ENCODE measurements at regions not wholly inside any gene's neighbourhood (a gene's known extent, or its start where the extent isn't known, plus 50 kb on each side); places are given as distances from the start of the nearest gene placed in this dataset.

DNA sequence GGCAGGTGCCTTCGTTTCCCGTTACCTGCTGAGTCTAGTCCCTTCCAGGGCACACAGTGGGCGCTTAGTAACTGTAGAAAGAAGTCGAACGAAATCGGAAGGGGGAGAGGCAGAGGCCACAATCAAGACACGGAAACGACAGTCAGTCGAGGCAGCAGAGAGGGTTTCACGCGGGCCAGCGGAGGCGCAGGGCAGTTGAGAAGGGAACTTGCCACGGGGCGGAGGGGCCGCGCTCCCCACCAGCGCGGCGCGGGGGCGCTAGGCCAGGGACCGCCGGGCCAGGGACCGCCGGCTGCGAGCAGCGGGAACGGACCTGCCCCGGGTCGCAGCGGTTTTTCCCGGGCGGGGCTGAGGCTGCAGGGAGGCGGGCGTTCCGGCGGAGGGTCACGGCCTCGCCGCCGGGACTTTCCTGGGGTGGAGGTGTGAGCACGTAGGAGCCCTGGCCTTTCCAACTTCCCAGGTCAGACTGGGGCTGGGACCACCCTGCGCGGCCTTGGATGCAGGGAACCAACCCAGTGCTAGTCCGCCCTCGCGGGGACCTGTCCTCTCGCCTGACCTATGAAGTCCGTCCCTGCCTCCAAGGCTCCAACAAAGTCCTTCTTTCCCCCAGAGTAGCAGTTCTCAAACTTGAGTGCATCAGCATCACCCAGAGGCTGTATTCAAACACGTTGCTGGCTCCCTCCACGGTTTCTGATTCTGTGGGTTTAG, 150.1 kb upstream of the FGGY start:
- H3K36me3 ChIP-seq (ENCODE audit: control insufficient read depth, insufficient read depth, low read length) = no peaks in the 10 kb centered on the region
- peak overlapping the region; percentile 26 for H3K4me3 ChIP-seq (ENCODE audit: low read depth, low read length)
- no peaks in the 10 kb centered on the region for H3K27me3 ChIP-seq (ENCODE audit: control insufficient read depth, insufficient read depth, low read length)
- DNase-seq (ENCODE audit: low read depth) = no peak
- TF ChIP-seq, protein P1, sequence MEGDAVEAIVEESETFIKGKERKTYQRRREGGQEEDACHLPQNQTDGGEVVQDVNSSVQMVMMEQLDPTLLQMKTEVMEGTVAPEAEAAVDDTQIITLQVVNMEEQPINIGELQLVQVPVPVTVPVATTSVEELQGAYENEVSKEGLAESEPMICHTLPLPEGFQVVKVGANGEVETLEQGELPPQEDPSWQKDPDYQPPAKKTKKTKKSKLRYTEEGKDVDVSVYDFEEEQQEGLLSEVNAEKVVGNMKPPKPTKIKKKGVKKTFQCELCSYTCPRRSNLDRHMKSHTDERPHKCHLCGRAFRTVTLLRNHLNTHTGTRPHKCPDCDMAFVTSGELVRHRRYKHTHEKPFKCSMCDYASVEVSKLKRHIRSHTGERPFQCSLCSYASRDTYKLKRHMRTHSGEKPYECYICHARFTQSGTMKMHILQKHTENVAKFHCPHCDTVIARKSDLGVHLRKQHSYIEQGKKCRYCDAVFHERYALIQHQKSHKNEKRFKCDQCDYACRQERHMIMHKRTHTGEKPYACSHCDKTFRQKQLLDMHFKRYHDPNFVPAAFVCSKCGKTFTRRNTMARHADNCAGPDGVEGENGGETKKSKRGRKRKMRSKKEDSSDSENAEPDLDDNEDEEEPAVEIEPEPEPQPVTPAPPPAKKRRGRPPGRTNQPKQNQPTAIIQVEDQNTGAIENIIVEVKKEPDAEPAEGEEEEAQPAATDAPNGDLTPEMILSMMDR (IDR thresholded peaks at IDR 0.05; ENCODE audit: insufficient read depth, low read length, poor library complexity, severe bottlenecking) = peak; percentile 4

DNA sequence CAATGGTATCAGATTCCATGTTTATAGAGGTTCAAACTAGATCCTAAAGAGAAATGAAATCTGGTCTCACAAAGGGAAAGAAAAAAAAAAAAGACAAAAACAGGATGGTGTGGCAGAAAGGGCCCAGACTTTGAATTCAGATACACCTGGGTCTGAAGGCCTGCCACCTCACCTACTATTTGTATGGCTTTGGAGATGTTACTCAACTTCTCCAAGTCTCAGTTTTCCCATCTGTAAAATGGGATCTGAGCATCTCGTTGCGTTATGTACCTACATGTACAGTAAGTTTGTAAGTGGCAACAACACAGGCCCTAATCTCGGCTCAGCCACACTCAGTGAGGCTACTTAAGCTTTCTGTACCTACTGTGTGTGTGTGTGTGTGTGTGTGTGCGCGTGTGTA, 147.5 kb upstream of the FGGY start:
- H3K27me3 ChIP-seq (ENCODE audit: control insufficient read depth, insufficient read depth, low read length) = no peaks in the 10 kb centered on the region
- no peak overlapping the region for H3K4me3 ChIP-seq (ENCODE audit: low read depth, low read length)
- no peak for DNase-seq (ENCODE audit: low read depth)
- TF ChIP-seq, protein P1 (IDR thresholded peaks at IDR 0.05; ENCODE audit: insufficient read depth, low read length, poor library complexity, severe bottlenecking) = no peak
- H3K36me3 ChIP-seq (ENCODE audit: control insufficient read depth, insufficient read depth, low read length) = no peaks in the 10 kb centered on the region

DNA sequence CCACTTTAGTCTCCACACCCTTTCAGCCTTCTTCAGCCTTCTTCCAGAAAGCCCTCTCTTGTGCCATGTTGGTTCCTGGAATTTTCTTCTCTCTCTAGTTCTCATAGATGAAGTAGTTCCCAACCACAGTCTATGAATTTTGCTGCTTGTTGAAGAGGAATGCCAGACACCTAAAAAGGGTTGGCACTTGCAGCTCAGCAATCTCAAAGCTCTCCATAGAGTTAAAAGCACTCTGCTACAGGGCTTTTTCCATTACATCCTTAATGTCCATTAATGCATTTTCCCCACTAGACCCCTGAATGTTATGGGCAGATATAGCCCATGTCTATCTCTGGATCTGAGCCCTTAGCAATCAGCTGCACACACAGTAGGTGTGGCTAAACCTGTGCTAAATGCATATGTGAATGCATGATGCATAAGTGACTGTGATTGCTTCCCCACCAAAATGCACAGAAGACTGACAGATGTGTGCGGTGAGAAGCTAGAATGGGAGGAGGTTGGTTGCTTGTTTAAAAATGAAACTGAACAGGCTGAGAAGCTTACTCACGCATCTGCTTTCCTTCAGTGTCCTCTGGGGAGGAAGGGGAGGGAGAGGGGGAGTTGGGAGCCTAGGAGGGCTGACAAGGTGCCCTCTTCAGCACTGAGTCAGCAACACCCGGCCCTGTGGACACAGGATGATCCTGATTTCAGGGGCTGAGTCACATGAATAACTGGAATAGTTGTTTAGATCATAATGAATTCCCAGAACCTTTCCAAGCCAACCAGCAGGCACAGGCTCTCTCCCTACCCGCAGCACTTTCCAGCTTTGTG, 146.1 kb upstream of the FGGY start:
- H3K36me3 ChIP-seq (ENCODE audit: control insufficient read depth, insufficient read depth, low read length) = no peaks in the 10 kb centered on the region
- H3K4me3 ChIP-seq (ENCODE audit: low read depth, low read length) = no peak overlapping the region
- TF ChIP-seq, protein P1 (IDR thresholded peaks at IDR 0.05; ENCODE audit: insufficient read depth, low read length, poor library complexity, severe bottlenecking) = no peak
- no peaks in the 10 kb centered on the region for H3K27me3 ChIP-seq (ENCODE audit: control insufficient read depth, insufficient read depth, low read length)
- DNase-seq (ENCODE audit: low read depth) = peak; percentile 97

DNA sequence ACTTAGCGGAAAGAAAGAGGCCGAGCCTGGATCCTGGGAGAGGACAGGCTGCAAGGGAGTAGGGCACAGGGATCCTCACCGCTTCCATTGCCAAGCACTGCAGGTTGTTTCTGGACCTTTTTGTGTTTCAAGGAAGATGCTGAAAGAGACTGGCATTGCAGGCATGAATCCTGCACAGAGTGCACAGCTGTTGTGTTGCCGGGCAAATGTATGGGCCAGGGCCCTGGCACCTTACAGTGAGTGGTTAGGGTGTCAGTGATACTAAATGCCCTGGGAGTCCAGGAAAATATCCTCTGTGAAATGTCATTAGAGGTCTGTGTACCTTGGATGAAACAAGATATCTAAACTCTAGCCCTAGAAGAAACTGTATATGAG, 145.5 kb upstream of the FGGY start:
- Histone ChIP-seq H3K27me3 (ENCODE audit: control insufficient read depth, insufficient read depth, low read length) (no peaks in the 10 kb centered on the region), H3K36me3 (ENCODE audit: control insufficient read depth, insufficient read depth, low read length) (no peaks in the 10 kb centered on the region), H3K4me3 (ENCODE audit: low read depth, low read length) (no peak overlapping the region)
- DNase-seq (ENCODE audit: low read depth) = no peak
- TF ChIP-seq, protein P1 (IDR thresholded peaks at IDR 0.05; ENCODE audit: insufficient read depth, low read length, poor library complexity, severe bottlenecking) = no peak

DNA sequence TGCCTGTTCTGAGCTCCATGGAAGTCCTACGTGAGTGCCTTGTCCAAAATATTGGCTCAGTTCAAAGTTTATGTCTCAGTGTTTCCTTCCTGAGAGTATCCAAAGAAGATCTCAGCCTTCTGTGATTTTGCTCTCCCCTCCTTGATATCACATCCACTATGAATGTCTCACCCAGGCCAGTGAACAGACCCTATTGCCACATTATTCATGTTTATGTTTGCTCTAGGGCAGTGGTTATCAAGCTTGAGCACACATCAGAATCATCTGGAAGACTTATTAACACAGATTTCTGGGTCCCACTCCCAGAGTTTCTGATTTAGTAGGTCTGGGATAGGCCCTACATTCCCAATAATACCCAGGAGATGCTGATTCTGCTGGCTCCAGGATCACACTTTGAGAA, 145.0 kb upstream of the FGGY start:
- Histone ChIP-seq H3K27me3 (ENCODE audit: control insufficient read depth, insufficient read depth, low read length) (no peaks in the 10 kb centered on the region), H3K4me3 (ENCODE audit: low read depth, low read length) (no peak overlapping the region), H3K36me3 (ENCODE audit: control insufficient read depth, insufficient read depth, low read length) (no peaks in the 10 kb centered on the region)
- TF ChIP-seq, protein P1 (IDR thresholded peaks at IDR 0.05; ENCODE audit: insufficient read depth, low read length, poor library complexity, severe bottlenecking) = no peak
- DNase-seq (ENCODE audit: low read depth) = no peak

Data from kidney epithelial cell (primary cell).